ENCODE measurements at regions not wholly inside any gene's neighbourhood (a gene's known extent, or its start where the extent isn't known, plus 50 kb on each side); places are given as distances from the start of the nearest gene placed in this dataset.

GRCh38 chr18:61756244-61756643 lies 136.6 kb downstream of the RNF152 start:
- no peak overlapping the region for H3K27ac ChIP-seq
- H3K4me1 ChIP-seq = no peaks in the 10 kb centered on the region
- no peaks in the 10 kb centered on the region for H3K36me3 ChIP-seq
- 92 to 100% methylated on average over 1 to 3 of the region's 3 CpGs for WGBS, 2 donors (ENCODE audit: low coverage in 1 of 2)
- TF ChIP-seq EP300 (IDR thresholded peaks at IDR 0.05) (no peak), POLR2AphosphoS5 (IDR thresholded peaks at IDR 0.05) (no peak), POLR2A (IDR thresholded peaks at IDR 0.05) (no peak), CTCF (IDR thresholded peaks at IDR 0.05) (no peak)
- ATAC-seq = no peak
- no peaks in the 10 kb centered on the region for H3K9me3 ChIP-seq
- H3K4me3 ChIP-seq = no peak overlapping the region
- no peaks in the 10 kb centered on the region for H3K27me3 ChIP-seq

- no peaks in the 10 kb centered on the region for H3K9me3 ChIP-seq
- 64 to 88% methylated on average over 4 to 5 of the region's 7 CpGs for WGBS, 2 donors (ENCODE audit: low coverage in 1 of 2)
- H3K36me3 ChIP-seq = no peaks in the 10 kb centered on the region
- H3K27me3 ChIP-seq = no peaks in the 10 kb centered on the region
- H3K27ac ChIP-seq = no peak overlapping the region
- ATAC-seq = no peak
- no peaks in the 10 kb centered on the region for H3K4me1 ChIP-seq
- H3K4me3 ChIP-seq = no peak overlapping the region
- TF ChIP-seq POLR2A (IDR thresholded peaks at IDR 0.05) (no peak), POLR2AphosphoS5 (IDR thresholded peaks at IDR 0.05) (no peak), EP300 (IDR thresholded peaks at IDR 0.05) (no peak), CTCF (IDR thresholded peaks at IDR 0.05) (no peak)
Observed at GRCh38 chr18:61755555-61755954, 137.3 kb downstream of the RNF152 start.

DNA sequence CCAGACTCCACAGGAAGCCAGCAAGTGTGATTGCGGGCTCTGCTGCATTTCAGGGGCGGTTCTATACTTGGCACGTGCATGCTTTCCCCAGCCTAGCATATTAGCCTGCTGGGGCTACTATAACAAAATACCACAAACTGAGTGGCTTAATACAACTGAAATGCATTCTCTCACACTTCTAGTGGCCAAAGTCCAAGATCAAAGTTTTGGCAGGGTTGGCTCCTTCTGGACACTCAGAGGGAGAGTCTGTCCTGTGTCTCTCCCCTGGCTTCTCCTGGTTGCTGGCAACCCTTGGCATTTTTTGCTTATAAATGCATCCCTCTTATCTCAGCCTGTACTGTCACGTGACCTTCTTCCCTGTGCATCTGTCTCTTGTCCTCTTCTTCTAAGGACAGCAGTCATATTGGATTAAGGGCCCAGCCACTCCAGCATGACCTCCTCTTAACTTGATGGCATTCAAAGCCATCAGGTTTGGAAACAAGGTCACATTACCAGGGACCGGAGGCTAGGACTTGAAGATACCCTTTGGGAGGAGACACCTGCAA lies 138.7 kb downstream of the RNF152 start:
- no peaks in the 10 kb centered on the region for H3K9me3 ChIP-seq
- ATAC-seq = no peak
- TF ChIP-seq EP300 (IDR thresholded peaks at IDR 0.05) = no peak
- no peak for TF ChIP-seq POLR2A (IDR thresholded peaks at IDR 0.05)
- no peak for TF ChIP-seq CTCF (IDR thresholded peaks at IDR 0.05)
- TF ChIP-seq POLR2AphosphoS5 (IDR thresholded peaks at IDR 0.05) = no peak
- WGBS, 2 donors (ENCODE audit: low coverage in 1 of 2) = 69 to 100% methylated on average over 2 to 3 of the region's 5 CpGs
- no peaks in the 10 kb centered on the region for H3K36me3 ChIP-seq
- H3K4me3 ChIP-seq = no peak overlapping the region
- no peaks in the 10 kb centered on the region for H3K27me3 ChIP-seq
- H3K27ac ChIP-seq = no peak overlapping the region
- H3K4me1 ChIP-seq = no peaks in the 10 kb centered on the region

DNA sequence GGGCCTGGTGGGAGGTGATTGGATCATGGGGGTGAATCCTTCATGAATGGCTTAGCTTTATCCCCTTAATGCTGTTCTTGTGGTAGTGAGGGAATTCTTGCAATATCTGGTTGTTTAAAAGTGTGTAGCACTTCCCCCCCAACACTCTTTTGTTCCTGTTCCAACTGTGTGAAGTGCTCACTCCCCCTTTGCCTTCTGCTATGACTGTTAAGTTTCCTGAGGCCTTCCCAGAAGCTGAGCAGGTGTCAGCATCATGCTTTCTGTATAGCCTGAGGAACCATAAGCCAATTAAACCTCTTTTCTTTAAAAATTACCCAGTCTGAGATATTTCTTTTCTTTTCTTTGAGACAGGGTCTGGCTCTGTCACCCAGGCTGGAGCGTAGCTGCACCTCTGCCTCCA lies 139.4 kb downstream of the RNF152 start:
- Histone ChIP-seq H3K4me1 (no peaks in the 10 kb centered on the region), H3K9me3 (no peaks in the 10 kb centered on the region), H3K27me3 (no peaks in the 10 kb centered on the region), H3K4me3 (no peak overlapping the region), H3K27ac (no peak overlapping the region), H3K36me3 (no peaks in the 10 kb centered on the region)
- WGBS, 2 donors (ENCODE audit: low coverage in 1 of 2) = no CpG with 5 or more reads among the region's 1 CpG
- no peak for ATAC-seq
- no peak for TF ChIP-seq EP300 (IDR thresholded peaks at IDR 0.05)
- no peak for TF ChIP-seq POLR2A (IDR thresholded peaks at IDR 0.05)
- TF ChIP-seq CTCF (IDR thresholded peaks at IDR 0.05) = no peak
- no peak for TF ChIP-seq POLR2AphosphoS5 (IDR thresholded peaks at IDR 0.05)

DNA sequence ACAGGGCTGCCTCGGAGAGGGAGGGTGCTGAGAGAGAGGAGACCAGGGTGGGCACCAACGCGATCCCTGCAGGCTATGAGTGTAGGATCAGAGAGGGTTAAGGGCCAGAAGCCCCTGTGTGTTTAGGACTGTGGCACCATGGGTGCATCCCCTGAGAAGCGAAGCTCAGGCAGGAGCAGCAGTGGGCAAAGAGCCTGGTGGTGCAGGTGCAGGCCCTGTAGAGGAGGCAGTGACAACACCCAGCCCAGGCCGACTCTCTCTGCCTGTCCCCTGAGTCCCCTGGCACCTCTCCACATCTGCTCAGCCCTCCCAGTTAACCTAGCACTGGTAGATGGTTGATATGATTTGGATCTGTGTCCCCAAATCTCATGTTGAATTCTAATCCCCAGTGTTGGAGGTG lies 139.8 kb downstream of the RNF152 start:
- Histone ChIP-seq H3K36me3 (no peaks in the 10 kb centered on the region), H3K4me1 (no peaks in the 10 kb centered on the region), H3K27me3 (no peaks in the 10 kb centered on the region), H3K4me3 (no peak overlapping the region), H3K27ac (no peak overlapping the region), H3K9me3 (no peaks in the 10 kb centered on the region)
- ATAC-seq = no peak
- TF ChIP-seq EP300 (IDR thresholded peaks at IDR 0.05) = no peak
- TF ChIP-seq POLR2AphosphoS5 (IDR thresholded peaks at IDR 0.05) = no peak
- TF ChIP-seq CTCF (IDR thresholded peaks at IDR 0.05) = no peak
- no peak for TF ChIP-seq POLR2A (IDR thresholded peaks at IDR 0.05)
- 77 to 100% methylated on average over 1 to 3 of the region's 5 CpGs for WGBS, 2 donors (ENCODE audit: low coverage in 1 of 2)
